NCI-H2171 treated with DMSO at 0.1 percent for 48 hours (cell line): ENCODE measurements at regions not wholly inside any gene's neighbourhood (a gene's known extent, or its start where the extent isn't known, plus 50 kb on each side); places are given as distances from the start of the nearest gene placed in this dataset.

ENCODE experiments used
- DNase-seq: peaks from one replicate; lab custom pipeline; 2025; lab: John Stamatoyannopoulos, UW

DNA sequence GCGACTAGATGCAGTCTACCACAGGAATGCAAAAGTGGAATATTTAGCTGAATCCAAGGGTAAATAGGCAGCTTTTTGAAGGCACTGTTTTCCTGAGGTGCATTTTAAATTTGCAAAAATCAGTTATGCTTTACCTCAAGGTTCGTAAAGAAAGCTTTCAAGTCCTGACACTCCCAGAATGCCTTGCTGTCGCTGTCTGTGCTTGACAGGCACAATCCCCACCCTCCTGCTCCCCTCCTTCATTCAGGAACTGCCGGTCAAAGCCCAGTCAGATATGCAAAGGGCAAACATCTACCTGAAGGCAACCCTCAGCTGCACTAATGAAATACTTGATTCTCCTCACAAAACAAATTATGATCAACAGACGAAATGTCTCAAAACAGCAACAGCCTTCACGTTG is 97.4 kb upstream of the DDX18 start:
- no peak for DNase-seq

DNA sequence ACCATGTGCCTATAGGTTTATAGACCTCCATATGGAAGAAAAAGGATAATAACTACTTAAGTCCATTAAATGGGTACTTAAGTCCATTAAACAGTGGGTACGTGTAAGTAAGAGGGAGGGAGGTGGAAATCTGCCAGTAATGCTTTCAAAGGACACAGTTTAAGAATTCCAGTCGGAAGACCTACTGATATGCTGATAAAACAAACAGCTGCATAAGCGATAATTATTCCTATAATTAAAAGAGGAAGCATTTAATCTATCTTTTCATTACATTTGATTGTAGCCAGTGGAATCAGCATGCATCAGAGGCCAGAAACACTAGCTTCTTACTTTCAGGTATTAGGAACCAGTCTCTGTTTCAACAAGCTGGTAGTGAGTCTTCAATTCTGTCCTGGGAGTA is 96.4 kb upstream of the DDX18 start:
- no peak for DNase-seq

DNA sequence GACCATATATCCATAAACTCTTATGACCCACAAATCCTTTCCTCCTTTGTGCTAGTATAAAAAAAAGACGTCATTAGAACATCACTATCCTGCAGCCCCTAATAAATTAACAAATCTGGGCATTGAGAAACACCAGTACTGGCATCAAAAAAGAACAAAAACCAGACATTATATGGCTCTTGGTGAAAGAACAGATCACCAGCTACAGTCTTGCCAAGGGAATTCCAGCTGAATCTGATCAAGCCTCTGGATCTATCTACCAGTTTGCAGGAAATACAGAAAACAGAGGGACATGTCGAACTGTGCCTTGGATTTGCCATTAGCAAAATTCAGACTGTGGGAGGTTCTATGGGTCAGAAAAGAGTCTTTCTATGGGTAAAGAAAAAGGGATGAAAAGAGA is 93.7 kb upstream of the DDX18 start:
- DNase-seq = no peak

DNA sequence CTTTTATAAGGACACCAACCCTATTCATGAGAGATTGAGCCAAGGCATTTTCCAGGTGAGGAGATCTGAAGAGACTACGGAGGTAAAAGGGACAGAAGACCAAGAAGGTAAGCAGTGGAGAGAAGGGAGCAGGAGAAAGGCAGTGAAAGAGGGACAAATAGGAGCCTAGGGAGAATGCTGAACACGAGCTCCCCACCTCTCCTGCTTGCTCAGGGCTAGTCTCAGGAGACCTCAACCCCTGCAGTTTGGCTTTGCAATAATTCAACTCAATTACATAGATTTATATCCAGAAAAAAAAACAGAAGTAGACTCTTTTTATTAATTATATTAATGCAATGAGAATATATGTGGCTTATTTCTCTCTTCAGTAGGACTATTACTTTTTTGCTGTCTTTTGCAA is 91.0 kb upstream of the DDX18 start:
- no peak for DNase-seq

GRCh38 chr2:117723888-117724434 is 90.5 kb upstream of the DDX18 start:
- no peak for DNase-seq

GRCh38 chr2:117726747-117727146 is 87.7 kb upstream of the DDX18 start:
- no peak for DNase-seq

GRCh38 chr2:117737846-117738245 is 76.6 kb upstream of the DDX18 start:
- peak; percentile 70 for DNase-seq

- no peak for DNase-seq
Measured at GRCh38 chr2:117738991-117739839, 75.3 kb upstream of the DDX18 start.

- DNase-seq = no peak
Measured at GRCh38 chr2:117745537-117745936, 69.0 kb upstream of the DDX18 start.

GRCh38 chr2:117755768-117756167 is 58.7 kb upstream of the DDX18 start:
- no peak for DNase-seq

DNA sequence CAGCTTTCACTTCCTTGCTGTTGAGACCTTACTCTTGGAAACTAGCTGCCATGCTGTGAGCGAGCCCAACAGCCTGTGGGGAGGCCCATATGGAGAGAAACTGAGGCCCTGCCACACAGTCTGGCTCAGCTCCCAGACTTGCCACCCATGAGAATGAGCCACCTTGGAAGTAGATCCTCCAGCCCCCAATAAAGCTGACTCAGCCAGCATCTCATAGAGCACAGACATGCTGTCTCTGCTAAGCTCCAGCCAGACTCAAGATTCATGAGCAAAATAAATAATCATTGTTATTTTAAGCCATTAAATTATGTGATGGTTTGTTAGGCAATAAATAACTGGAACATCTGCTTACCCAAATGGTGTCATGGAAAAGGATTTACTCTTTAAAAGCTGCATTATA is 53.6 kb upstream of the DDX18 start:
- peak; percentile 3 for DNase-seq

GRCh38 chr2:117762454-117762853 is 52.0 kb upstream of the DDX18 start:
- no peak for DNase-seq

DNA sequence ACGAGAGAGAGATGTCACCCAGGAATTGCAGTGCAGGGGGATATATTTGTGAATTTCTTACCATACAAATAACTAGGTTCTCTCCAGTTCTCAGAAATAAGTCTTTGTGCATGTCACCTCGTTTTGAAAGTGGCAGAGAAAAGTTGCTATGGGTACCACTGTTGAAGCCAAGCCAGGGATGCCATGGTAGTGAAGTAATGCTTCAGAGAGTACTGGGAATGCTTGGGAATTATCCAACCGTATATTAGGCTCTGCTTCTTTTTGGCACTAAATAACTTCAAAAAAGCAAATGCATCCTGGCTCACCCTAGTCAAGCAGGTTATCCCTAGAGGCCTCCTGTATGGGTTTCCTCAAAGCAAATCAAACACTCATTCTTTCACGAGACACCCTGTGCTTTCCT is 50.7 kb upstream of the DDX18 start:
- DNase-seq = no peak
